B cell (primary cell): ENCODE measurements at regions not wholly inside any gene's neighbourhood (a gene's known extent, or its start where the extent isn't known, plus 50 kb on each side); places are given as distances from the start of the nearest gene placed in this dataset.

ENCODE experiments used
- ATAC-seq: fragments of 200-7000 bp; cut with Tn5 transposase; one replicate; pipeline ENCODE4 v1.10.0; 2021; ENCODE audit warnings: low read depth, mild to moderate bottlenecking, moderate number of reproducible peaks, moderate library complexity
- CTCF ChIA-PET: fragments of 350-600 bp; sonication (Branson Sonifier 250); formaldehyde crosslinking; loops from one replicate; lab custom pipeline; 2021; ENCODE audit warnings: antibody characterized with exemption, inconsistent platforms; lab: Charles Lee
- POLR2A ChIA-PET: fragments of 350-600 bp; sonication (Branson Sonifier 250); formaldehyde crosslinking; loops from one replicate; lab custom pipeline; 2021; ENCODE audit warnings: antibody characterized with exemption; lab: Charles Lee
- DNase-seq: peaks from one replicate; pipeline ENCODE4 v3.0.0; 2013
- H2AFZ ChIP-seq: 2 replicates; pipeline ENCODE4 v1.6.1; 2012; ENCODE audit warnings: mild to moderate bottlenecking, low read depth, low read length; ENCODE audit not compliant: insufficient read depth, poor library complexity, severe bottlenecking
- H3K27ac ChIP-seq, 2 donors: 1 replicate in 1 of 2; 2 replicates in 1 of 2; pipeline ENCODE4 v1.5.1; 2012 to 2013; ENCODE audit warnings: low read length in 2 of 2, mild to moderate bottlenecking in 2 of 2, moderate library complexity in 1 of 2
- H3K27me3 ChIP-seq, 4 experiments: fragments of 200-600 bp in 1 of 4; sonication (generic) in 1 of 4; replicated peaks in 1 of 4; 1 replicate in 2 of 4; 2 replicates in 2 of 4; pipeline versions ENCODE4 v1.6.1 to v1.7.0; 2013 to 2016; ENCODE audit warnings: low read length in 3 of 4, mild to moderate bottlenecking in 2 of 4, mixed read lengths in 1 of 4, moderate library complexity in 1 of 4; ENCODE audit not compliant: insufficient read depth in 4 of 4, control insufficient read depth in 3 of 4; ENCODE audit errors: control extremely low read depth in 1 of 4
- H3K36me3 ChIP-seq, 2 experiments: replicated peaks in 1 of 2; 1 replicate in 1 of 2; 2 replicates in 1 of 2; pipeline versions ENCODE4 v1.6.1 to v1.7.1; 2013; ENCODE audit warnings: low read length in 1 of 2; ENCODE audit not compliant: insufficient read depth in 2 of 2, control insufficient read depth in 1 of 2; ENCODE audit errors: control extremely low read depth in 1 of 2, extremely low read depth in 1 of 2
- H3K4me1 ChIP-seq, 2 donors: fragments of 200-600 bp in 1 of 2; sonication (generic) in 1 of 2; 1 replicate in 1 of 2; 2 replicates in 1 of 2; pipeline versions ENCODE4 v1.5.1 to v1.6.1; 2013 to 2017; ENCODE audit warnings: low read length in 2 of 2; ENCODE audit not compliant: control insufficient read depth in 2 of 2, insufficient read depth in 2 of 2
- H3K4me2 ChIP-seq: replicated peaks from 2 replicates; pipeline ENCODE3; 2012; ENCODE audit warnings: mild to moderate bottlenecking, low read depth, low read length; ENCODE audit not compliant: poor library complexity, severe bottlenecking
- H3K4me3 ChIP-seq, 5 experiments: fragments of 200-600 bp in 1 of 5; sonication (generic) in 1 of 5; 1 replicate in 3 of 5; 2 replicates in 2 of 5; pipeline versions ENCODE4 v1.5.1 to v1.7.0; 2011 to 2016; ENCODE audit warnings: low read length in 4 of 5, mild to moderate bottlenecking in 4 of 5, low read depth in 2 of 5, control low read depth in 1 of 5, moderate library complexity in 1 of 5; ENCODE audit not compliant: insufficient read depth in 1 of 5; ENCODE audit errors: control extremely low read depth in 1 of 5, extremely low read depth in 1 of 5
- H3K79me2 ChIP-seq: fragments of 200-600 bp; sonication (generic); one replicate; pipeline ENCODE4 v1.6.0; 2016; ENCODE audit warnings: low read length; ENCODE audit not compliant: control insufficient read depth, insufficient read depth
- H3K9ac ChIP-seq: fragments of 200-600 bp; sonication (generic); 2 replicates; pipeline ENCODE4 v1.6.1; 2017; ENCODE audit warnings: mild to moderate bottlenecking, low read length, moderate library complexity
- H3K9me3 ChIP-seq, 3 donors: one replicate each; pipeline versions ENCODE4 v1.6.1 to v1.7.1; 2013; ENCODE audit warnings: low read length in 2 of 3; ENCODE audit not compliant: control insufficient read depth in 2 of 3, insufficient read depth in 1 of 3; ENCODE audit errors: control extremely low read depth in 1 of 3
- H4K20me1 ChIP-seq: 2 replicates; pipeline ENCODE4 v1.6.0; 2012; ENCODE audit warnings: mild to moderate bottlenecking, low read length; ENCODE audit not compliant: insufficient read depth, control insufficient read depth, poor library complexity, severe bottlenecking
- H3K27ac Mint-ChIP-seq: one replicate; pipeline ENCODE4 v1.8.0; 2021; ENCODE audit warnings: mixed read lengths
- H3K27me3 Mint-ChIP-seq: one replicate; pipeline ENCODE4 v1.8.0; 2021; ENCODE audit warnings: mixed read lengths
- H3K4me1 Mint-ChIP-seq: one replicate; pipeline ENCODE4 v1.8.0; 2021; ENCODE audit warnings: mixed read lengths
- H3K4me3 Mint-ChIP-seq: one replicate; pipeline ENCODE4 v1.8.0; 2021; ENCODE audit warnings: mixed read lengths
- H3K9me3 Mint-ChIP-seq: one replicate; pipeline ENCODE4 v1.8.0; 2022; ENCODE audit warnings: mixed read lengths; ENCODE audit not compliant: insufficient read depth
- EZH2 ChIP-seq: IDR thresholded peaks from 2 replicates; pipeline ENCODE4 v1.6.1; 2012; ENCODE audit warnings: borderline replicate concordance, low read depth, mild to moderate bottlenecking, moderate library complexity, low read length; ENCODE audit not compliant: insufficient read depth, poor library complexity, severe bottlenecking
- WGBS: methylation state at CpG from one replicate; pipeline ENCODE4 v1.1.5; 2013; ENCODE audit warnings: missing lambda C conversion rate; ENCODE audit not compliant: insufficient coverage; 5-methylcytosine and 5-hydroxymethylcytosine counted together
- intact Hi-C: fragments of 100-400 bp; cut with micrococcal nuclease; formaldehyde crosslinking; loops from one replicate; pipeline ENCODE4 v1.10.0; 2022
- TF ChIP-seq, protein P1 (sequence below): fragments of 200-600 bp; IDR thresholded peaks from one replicate; pipeline ENCODE4 v1.8.0; 2022; ENCODE audit warnings: antibody characterized with exemption, mild to moderate bottlenecking

DNA sequence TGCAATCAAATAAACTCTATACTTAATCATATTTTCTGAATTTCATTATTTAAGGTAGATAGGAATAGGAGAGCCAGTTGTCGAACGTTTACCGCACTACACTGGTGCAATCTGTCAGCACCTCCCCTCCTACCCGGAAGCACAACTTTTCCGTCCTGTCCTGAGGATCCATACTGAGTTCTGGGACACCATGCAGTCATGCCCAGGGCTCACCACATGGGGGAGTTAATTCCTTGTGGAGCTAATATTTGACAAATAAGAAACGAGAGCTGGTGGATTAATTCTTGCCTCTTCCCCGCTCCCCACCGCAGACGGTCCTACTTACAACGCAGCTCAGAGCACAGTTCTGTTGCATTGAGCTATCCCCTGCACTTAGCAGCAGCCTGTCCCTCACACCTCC lies 107.7 kb upstream of the RALGAPA2 start:
- Mint-ChIP-seq H3K27ac (no peak overlapping the region), H3K9me3 (no peaks in the 10 kb centered on the region), H3K4me3 (no peak overlapping the region), H3K4me1 (peaks cover 5% of the 10 kb centered on the region), H3K27me3 (peaks cover 37% of the 10 kb centered on the region)
- no peak overlapping the region for H3K4me2 ChIP-seq
- H3K27me3 ChIP-seq, result no peaks in the 10 kb centered on the region
- H3K36me3 ChIP-seq, result no peaks in the 10 kb centered on the region
- CTCF ChIA-PET, result no interaction called here
- H2AFZ ChIP-seq, result no peak overlapping the region
- no peak overlapping the region for H3K4me3 ChIP-seq
- peaks cover 0 to 4% of the 10 kb centered on the region in 2 donors for H3K4me1 ChIP-seq
- POLR2A ChIA-PET, result no interaction called here
- ATAC-seq, result no peak
- H3K9ac ChIP-seq, result no peak overlapping the region
- TF ChIP-seq, protein P1, sequence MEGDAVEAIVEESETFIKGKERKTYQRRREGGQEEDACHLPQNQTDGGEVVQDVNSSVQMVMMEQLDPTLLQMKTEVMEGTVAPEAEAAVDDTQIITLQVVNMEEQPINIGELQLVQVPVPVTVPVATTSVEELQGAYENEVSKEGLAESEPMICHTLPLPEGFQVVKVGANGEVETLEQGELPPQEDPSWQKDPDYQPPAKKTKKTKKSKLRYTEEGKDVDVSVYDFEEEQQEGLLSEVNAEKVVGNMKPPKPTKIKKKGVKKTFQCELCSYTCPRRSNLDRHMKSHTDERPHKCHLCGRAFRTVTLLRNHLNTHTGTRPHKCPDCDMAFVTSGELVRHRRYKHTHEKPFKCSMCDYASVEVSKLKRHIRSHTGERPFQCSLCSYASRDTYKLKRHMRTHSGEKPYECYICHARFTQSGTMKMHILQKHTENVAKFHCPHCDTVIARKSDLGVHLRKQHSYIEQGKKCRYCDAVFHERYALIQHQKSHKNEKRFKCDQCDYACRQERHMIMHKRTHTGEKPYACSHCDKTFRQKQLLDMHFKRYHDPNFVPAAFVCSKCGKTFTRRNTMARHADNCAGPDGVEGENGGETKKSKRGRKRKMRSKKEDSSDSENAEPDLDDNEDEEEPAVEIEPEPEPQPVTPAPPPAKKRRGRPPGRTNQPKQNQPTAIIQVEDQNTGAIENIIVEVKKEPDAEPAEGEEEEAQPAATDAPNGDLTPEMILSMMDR, result no peak
- TF ChIP-seq EZH2, result no peak
- intact Hi-C loops, result no loop called here
- no peak for DNase-seq
- H4K20me1 ChIP-seq, result no peaks in the 10 kb centered on the region
- no peak overlapping the region for H3K27ac ChIP-seq
- no peaks in the 10 kb centered on the region for H3K79me2 ChIP-seq
- no peaks in the 10 kb centered on the region for H3K9me3 ChIP-seq
- 85% methylated on average over 5 of the region's 10 CpGs for WGBS

DNA sequence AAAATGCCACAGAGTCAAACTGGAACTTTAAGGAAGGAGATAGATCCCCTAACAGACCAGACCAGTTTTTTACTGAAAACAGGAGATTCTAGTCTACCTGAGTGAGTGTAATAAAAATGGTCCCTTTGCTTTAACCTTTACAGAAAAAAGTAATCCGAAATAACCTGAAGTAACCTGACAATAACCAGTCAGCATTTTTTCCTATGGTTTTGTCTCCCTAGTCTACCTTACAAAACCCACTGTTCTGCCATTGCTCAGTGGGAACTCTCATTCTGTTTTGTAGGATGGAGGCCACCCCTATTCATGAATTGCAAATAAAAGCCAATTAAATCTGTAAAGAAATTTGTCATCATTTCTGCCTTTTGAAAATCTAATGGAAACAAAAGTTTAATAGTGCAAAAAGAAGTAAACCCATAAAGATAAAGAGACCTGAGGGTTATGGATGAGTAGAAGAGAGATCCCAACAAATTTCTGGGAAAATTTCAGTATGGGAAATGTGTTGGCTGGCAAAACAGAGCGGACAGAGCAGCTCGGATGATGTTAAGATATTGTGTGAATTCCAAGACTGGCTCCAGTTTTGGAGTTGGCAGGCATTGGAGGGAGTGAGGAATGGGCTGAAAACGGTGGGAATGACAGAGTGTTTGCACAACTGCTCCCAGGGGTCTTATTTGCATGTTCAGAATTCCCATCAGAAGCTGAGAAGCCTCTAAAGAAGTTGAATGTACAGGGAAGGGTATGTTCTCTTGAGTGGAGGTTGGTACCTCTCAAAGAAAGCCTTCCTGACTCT lies 104.7 kb upstream of the RALGAPA2 start:
- CTCF ChIA-PET, result no interaction called here
- intact Hi-C loops, result no loop called here
- peaks cover 30% of the 10 kb centered on the region for H3K27me3 Mint-ChIP-seq
- H3K27ac ChIP-seq, result no peak overlapping the region
- POLR2A ChIA-PET, result no interaction called here
- no peak overlapping the region for H3K27ac Mint-ChIP-seq
- no peak overlapping the region for H3K4me3 Mint-ChIP-seq
- H3K36me3 ChIP-seq, result no peaks in the 10 kb centered on the region
- H3K9me3 ChIP-seq, result no peaks in the 10 kb centered on the region
- H3K4me1 ChIP-seq, result no peaks in the 10 kb centered on the region
- no peaks in the 10 kb centered on the region for H3K4me1 Mint-ChIP-seq
- no peak overlapping the region for H2AFZ ChIP-seq
- no peak overlapping the region for H3K4me2 ChIP-seq
- no peak for TF ChIP-seq EZH2
- TF ChIP-seq, protein P1, result no peak
- no peaks in the 10 kb centered on the region for H3K27me3 ChIP-seq
- ATAC-seq (no peak), DNase-seq (no peak)
- H3K9me3 Mint-ChIP-seq, result no peaks in the 10 kb centered on the region
- H4K20me1 ChIP-seq, result no peaks in the 10 kb centered on the region
- no peak overlapping the region for H3K9ac ChIP-seq
- no peaks in the 10 kb centered on the region for H3K79me2 ChIP-seq
- WGBS, result 63% methylated on average over 3 of the region's 4 CpGs
- H3K4me3 ChIP-seq, result no peak overlapping the region
